ENCODE measurements at regions not wholly inside any gene's neighbourhood (a gene's known extent, or its start where the extent isn't known, plus 50 kb on each side); places are given as distances from the start of the nearest gene placed in this dataset.

GRCh38 chr11:109998921-109999320, 94.3 kb upstream of the ZC3H12C start:
- Histone ChIP-seq H3K9ac (ENCODE audit: control insufficient read depth, extremely low read depth, insufficient read depth, low read length) (no peak overlapping the region), H3K27ac (ENCODE audit: control insufficient read depth, insufficient read depth, low read length) (no peak overlapping the region), H4K20me1 (ENCODE audit: control insufficient read depth, extremely low read depth, insufficient read depth, low read length) (no peaks in the 10 kb centered on the region), H3K4me2 (ENCODE audit: control insufficient read depth, extremely low read depth, insufficient read depth, low read depth, low read length) (no peak overlapping the region), H3K4me1 (ENCODE audit: control insufficient read depth, extremely low read depth, insufficient read depth, low read length) (peaks cover 4% of the 10 kb centered on the region), H3K9me1 (ENCODE audit: control insufficient read depth, extremely low read depth, insufficient read depth, low read length) (no peaks in the 10 kb centered on the region), H3K36me3 (ENCODE audit: control insufficient read depth in 2 of 2, extremely low read depth in 1 of 2, insufficient read depth in 2 of 2, low read length in 2 of 2) (no peaks in the 10 kb centered on the region), H2AFZ (ENCODE audit: control insufficient read depth, low read length) (no peak overlapping the region), H3K9me3 (ENCODE audit: control insufficient read depth, low read depth, low read length) (no peaks in the 10 kb centered on the region), H3K4me3 (ENCODE audit: control insufficient read depth in 2 of 3, extremely low read depth in 1 of 3, insufficient read depth in 2 of 3, low read depth in 1 of 3, low read length in 3 of 3) (no peak overlapping the region), H3K27me3 (ENCODE audit: control insufficient read depth, extremely low read depth, insufficient read depth, low read length) (no peaks in the 10 kb centered on the region), H3K79me2 (ENCODE audit: control insufficient read depth, insufficient read depth, low read length) (no peaks in the 10 kb centered on the region)
- TF ChIP-seq EZH2 (IDR thresholded peaks at IDR 0.05; ENCODE audit: low read length) = no peak
- no peak for TF ChIP-seq CTCF (optimal IDR thresholded peaks at IDR 0.05 in 1 of 3, IDR thresholded peaks at IDR 0.05 in 1 of 3, conservative IDR thresholded peaks at IDR 0.05 in 1 of 3; ENCODE audit: extremely low read depth in 1 of 3, insufficient read depth in 2 of 3, low read length in 3 of 3)
- DNase-seq (ENCODE audit: low read depth, low spot score) = no peak
- dilution Hi-C loops (cut with MboI; ENCODE audit: extremely low pct_ligation_motif_present, low sequenced_read_pairs) = no loop called here
- no peak for FAIRE-seq

- Histone ChIP-seq H3K4me1 (ENCODE audit: control insufficient read depth, extremely low read depth, insufficient read depth, low read length) (peaks cover 4% of the 10 kb centered on the region), H3K9me1 (ENCODE audit: control insufficient read depth, extremely low read depth, insufficient read depth, low read length) (no peaks in the 10 kb centered on the region), H3K27ac (ENCODE audit: control insufficient read depth, insufficient read depth, low read length) (no peak overlapping the region), H3K36me3 (ENCODE audit: control insufficient read depth in 2 of 2, extremely low read depth in 1 of 2, insufficient read depth in 2 of 2, low read length in 2 of 2) (no peaks in the 10 kb centered on the region), H2AFZ (ENCODE audit: control insufficient read depth, low read length) (no peak overlapping the region), H3K79me2 (ENCODE audit: control insufficient read depth, insufficient read depth, low read length) (no peaks in the 10 kb centered on the region), H3K9me3 (ENCODE audit: control insufficient read depth, low read depth, low read length) (no peaks in the 10 kb centered on the region), H4K20me1 (ENCODE audit: control insufficient read depth, extremely low read depth, insufficient read depth, low read length) (no peaks in the 10 kb centered on the region), H3K27me3 (ENCODE audit: control insufficient read depth, extremely low read depth, insufficient read depth, low read length) (no peaks in the 10 kb centered on the region), H3K4me3 (ENCODE audit: control insufficient read depth in 2 of 3, extremely low read depth in 1 of 3, insufficient read depth in 2 of 3, low read depth in 1 of 3, low read length in 3 of 3) (no peak overlapping the region), H3K4me2 (ENCODE audit: control insufficient read depth, extremely low read depth, insufficient read depth, low read depth, low read length) (no peak overlapping the region), H3K9ac (ENCODE audit: control insufficient read depth, extremely low read depth, insufficient read depth, low read length) (no peak overlapping the region)
- dilution Hi-C loops (cut with MboI; ENCODE audit: extremely low pct_ligation_motif_present, low sequenced_read_pairs) = no loop called here
- TF ChIP-seq CTCF (optimal IDR thresholded peaks at IDR 0.05 in 1 of 3, IDR thresholded peaks at IDR 0.05 in 1 of 3, conservative IDR thresholded peaks at IDR 0.05 in 1 of 3; ENCODE audit: extremely low read depth in 1 of 3, insufficient read depth in 2 of 3, low read length in 3 of 3) (no peak), EZH2 (IDR thresholded peaks at IDR 0.05; ENCODE audit: low read length) (no peak)
- FAIRE-seq = peak; percentile 85
- no peak for DNase-seq (ENCODE audit: low read depth, low spot score)
These were observed 93.1 kb upstream of the ZC3H12C start for GRCh38 chr11:110000031-110000502.
